Activated T-cell treated with anti-CD3 and anti-CD28 coated beads, Interleukin-2, amount 50 U/mL, for 48 hours (primary cell): ENCODE measurements at regions not wholly inside any gene's neighbourhood (a gene's known extent, or its start where the extent isn't known, plus 50 kb on each side); places are given as distances from the start of the nearest gene placed in this dataset.

Experiments used
- DNase-seq, 2 experiments: peaks; one replicate each; pipeline ENCODE4 v3.0.0-alpha.2; 2020

DNA sequence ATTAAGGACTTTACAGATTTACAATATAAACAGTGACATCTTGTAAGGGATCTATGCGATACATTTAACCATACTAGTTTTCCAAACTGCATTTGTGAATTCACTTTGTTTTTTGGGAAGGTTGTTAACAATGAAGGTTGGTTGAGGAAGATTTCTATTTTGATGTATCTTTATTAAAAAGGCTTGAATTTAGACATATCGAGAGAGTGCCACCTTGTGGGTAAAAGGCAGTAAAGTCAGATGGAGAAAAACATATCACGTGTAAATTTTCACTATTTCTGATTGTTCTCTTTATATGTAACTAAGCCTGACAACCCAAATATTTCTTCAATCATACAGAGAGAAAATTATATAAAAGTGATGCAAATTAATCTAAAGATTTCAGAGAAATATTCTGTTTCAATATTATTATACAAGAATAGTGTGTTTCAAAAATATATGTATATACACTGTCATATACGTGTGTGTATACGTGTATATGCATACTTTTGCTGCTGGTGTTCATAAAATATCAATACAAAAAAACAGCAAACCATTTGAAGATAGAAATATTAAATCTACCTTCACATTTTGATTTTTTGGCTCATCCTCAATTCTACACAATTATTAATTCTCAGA lies 988.6 kb downstream of the SORCS1 start:
- no peak for DNase-seq

- DNase-seq = no peak
Observed at GRCh38 chr10:106173838-106174237, 990.7 kb downstream of the SORCS1 start.

DNA sequence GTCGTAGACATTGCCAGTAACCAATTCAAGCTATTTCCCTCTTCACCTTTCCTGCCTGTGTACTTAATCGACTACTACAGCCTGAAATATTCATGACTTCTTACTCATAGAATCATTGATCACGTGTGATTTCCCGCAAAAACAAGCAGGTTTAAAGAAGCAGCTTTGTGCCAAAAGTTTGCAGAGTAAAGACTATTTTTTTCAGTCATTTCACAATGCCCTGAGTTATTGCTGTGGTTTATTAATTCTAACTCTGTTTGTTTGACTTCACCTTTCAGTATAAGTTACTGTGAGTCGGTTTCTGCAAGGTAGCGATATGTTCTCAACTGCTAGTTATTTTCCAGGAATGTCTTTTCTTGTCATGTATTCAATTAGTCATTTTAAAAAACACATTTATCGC lies 995.3 kb downstream of the SORCS1 start:
- no peak for DNase-seq

- DNase-seq = no peak
Observed at GRCh38 chr10:106167946-106168345, 996.6 kb downstream of the SORCS1 start.

DNA sequence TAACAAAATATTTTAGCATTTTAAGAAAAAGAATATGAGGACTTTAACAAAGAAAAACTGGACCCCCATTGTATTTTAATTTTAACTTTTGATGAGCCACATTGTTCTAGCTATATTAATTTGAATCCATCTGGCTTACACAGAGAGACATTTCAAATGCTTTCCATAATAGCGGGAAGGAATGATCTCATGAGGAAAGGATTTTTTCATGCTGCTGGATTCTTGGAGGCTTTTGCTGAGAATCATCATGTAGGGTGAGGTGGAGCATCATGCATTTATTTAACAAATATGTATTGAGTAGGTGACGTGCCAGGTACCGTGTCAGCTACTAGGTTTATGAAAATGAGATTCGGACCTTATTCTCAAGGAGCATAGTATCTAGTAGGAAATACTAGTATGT lies 1006.3 kb downstream of the SORCS1 start:
- DNase-seq = no peak

DNA sequence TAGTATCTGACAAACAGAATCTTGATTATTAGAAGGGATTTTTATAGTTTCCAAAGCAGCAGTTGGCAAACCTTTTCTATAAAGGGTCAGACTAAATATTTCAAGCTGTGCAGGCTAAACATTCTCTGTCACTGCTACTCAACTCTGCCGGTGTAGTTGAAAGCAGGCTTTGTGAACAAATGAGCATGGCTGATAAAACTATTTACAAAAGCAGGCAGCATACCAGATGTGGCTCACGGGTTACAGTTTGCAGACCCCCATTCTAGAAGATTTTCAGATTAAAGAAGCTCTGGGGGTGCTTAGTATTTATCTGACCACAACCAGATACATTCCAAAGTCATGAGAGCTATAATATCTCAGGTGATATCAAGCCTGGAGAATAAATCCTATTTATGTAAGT lies 1017.5 kb downstream of the SORCS1 start:
- DNase-seq = no peak

DNA sequence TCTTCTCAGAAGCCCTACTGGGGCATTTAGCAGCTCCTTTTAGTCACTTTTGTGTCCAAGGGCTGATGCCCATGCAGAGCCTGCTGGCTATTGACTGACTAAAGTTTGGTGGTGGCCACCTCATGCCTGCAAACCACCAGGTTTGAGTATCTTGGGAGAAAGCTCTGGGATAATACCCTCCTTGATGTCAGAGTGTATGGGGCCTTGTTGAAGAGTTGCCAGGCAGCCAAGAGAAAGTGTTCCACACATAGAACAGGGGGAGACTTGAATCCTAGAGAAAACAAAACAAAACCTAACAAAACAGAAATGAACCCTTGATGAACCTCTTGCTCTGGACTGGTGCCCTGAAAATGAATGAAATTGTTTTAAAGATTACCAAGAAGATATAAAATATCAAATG lies 1024.6 kb downstream of the SORCS1 start:
- DNase-seq = no peak

DNA sequence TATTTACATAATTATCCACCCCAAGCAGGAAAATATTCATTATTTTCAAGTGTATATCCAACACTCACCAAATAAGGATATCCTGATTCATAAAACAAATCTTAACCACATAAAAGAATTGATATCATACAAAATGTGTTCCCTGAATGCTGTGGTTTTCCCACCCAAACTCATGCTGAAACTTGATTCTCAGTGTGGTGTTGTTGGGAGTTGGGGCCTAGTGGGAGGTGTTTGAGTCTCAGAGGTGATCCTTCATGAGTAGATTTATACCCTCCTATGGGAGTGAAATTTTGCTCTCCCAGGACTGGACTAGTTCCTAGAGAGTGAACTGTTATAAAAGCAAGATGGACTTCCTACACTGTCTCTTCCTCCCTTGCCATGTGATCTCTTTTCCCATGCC lies 1028.3 kb downstream of the SORCS1 start:
- DNase-seq = no peak

DNA sequence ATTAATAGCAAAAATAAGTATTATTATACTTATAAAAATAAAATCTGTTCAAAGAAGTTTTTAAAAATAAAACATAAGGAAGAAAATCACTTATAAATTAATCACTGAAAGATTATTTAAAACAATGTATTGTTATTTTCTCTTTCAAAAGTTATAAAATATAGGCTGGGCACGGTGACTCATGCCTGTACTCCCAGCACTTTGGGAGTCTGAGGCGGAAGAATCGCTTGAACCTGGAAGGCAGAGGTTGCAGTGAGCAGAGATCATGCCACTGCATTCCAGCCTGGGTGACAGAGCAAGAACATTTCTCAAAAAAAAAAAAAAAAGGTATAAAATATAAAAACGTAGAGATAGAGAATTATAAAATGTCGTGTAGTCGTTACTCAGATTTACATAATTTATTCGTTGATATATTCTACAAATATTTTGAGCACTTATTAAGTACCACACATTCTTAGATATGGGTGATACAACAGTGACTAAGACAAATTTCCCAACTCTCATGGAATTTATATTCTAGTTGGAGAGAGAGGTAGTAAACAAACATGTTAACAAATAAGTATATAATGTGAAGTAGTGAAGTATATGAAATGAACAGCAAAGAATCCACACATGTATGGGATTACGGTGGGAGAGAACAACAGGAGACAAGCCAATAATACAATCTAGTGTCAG lies 1030.0 kb downstream of the SORCS1 start:
- DNase-seq = no peak

- no peak for DNase-seq
Observed at GRCh38 chr10:106133451-106133850, 1031.1 kb downstream of the SORCS1 start.

DNA sequence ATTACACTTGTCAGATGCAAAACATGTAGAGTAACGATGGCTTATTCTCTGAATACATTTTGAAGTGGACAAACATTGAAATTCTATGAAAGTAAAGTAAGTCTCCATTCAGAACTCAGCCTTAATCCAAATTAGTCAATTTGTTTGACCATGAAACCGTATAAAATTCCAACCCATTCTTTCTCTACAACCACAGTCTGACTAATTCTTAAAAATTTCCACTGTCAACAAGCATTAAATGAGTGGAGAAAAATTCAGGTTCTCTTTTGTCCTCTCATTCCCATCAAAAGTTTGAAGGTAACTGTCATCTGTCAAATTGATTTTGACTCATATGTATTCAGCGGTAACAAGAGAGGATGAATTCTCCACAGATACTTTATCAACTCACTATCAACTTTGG lies 1031.5 kb downstream of the SORCS1 start:
- no peak for DNase-seq

DNA sequence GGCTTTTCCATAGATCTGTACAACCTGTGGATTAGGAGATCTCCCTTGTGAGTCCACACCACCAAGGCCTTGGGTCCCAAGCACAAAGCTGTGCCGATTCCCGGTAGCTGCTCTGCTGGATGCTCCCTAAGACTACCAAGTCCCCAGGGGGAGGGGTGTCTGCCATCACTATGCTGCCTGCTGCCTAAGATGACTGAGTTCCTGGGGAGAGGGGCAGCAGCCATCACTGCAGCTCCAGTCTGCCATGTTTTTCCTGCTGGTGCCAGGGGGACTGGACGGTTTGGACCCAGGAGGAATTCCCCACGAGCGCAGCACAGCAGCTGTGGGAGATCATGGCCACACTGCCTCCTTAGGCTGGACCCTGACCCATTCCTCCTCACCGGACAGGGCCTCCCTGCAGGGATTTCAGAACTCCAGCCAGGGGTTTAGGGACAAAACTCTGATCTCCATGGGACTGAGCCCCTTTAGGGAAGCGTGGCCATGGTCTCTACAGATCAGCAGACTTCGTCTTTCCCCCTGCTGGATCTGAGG lies 1049.8 kb downstream of the SORCS1 start:
- DNase-seq = no peak

GRCh38 chr10:106111246-106111645 lies 1053.3 kb downstream of the SORCS1 start:
- DNase-seq = no peak

GRCh38 chr10:106107706-106108105 lies 1056.8 kb downstream of the SORCS1 start:
- no peak for DNase-seq

- DNase-seq = no peak
Observed at GRCh38 chr10:106106114-106106513, 1058.4 kb downstream of the SORCS1 start.

DNA sequence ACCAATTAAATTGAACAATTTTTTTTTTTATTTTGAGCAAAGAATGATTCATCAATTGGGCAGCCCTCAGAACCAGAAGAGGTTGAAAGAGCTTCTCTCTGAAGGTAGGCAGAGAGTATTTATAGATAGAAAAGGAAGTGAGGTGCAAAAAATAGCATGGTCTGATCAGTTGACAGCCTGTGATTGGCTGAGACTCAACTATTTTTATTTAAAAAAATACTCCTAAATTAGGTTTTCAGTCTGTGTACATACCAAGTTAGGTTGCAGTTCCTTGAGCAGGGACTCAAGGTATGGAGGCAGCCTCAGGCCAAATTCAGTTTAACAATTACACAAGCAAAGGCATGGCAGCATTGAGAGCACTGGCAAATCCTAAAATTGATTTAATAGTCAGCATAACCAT lies 1074.7 kb downstream of the SORCS1 start:
- DNase-seq = no peak

DNA sequence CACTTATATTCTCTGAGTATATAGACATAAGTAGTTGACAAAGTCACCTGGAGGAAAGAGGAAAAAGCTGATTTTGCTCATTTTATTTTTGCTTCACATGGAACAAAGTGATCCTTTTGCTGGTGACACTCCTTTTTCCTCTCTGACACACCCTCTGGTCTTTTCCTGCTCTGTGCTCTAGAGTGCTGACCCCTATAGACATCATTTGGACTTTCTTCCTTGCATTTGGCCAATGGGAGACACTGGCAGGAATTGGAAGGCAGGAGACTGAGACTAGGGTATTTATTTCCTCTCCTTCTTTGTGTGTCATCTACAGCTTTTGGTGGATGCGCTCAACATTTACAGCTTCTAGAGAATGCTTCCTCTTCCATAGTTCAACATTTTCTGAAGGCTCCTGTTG lies 1078.1 kb downstream of the SORCS1 start:
- DNase-seq = no peak

- DNase-seq = no peak
Observed at GRCh38 chr10:106083572-106083971, 1080.9 kb downstream of the SORCS1 start.

DNA sequence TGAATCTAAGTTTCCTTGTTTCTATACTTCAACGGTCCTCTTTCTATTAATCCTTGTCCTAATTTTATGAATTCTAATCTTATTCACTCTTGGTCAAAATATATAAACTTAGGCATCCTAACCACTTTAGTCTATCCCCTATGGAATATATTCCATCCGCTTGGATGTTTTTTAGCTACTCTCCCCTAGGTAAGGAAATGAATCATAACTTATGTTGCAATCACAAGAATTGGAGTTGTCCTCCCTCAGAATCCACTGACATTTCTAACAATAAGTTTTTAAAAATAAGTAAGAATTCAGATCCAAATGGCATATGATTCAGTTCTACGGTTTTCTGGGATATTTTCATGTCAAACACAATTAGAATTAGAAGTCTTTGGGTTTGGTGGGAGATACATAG lies 1081.6 kb downstream of the SORCS1 start:
- DNase-seq = no peak

- no peak for DNase-seq
Observed at GRCh38 chr10:106078895-106079576, 1085.5 kb downstream of the SORCS1 start.

DNA sequence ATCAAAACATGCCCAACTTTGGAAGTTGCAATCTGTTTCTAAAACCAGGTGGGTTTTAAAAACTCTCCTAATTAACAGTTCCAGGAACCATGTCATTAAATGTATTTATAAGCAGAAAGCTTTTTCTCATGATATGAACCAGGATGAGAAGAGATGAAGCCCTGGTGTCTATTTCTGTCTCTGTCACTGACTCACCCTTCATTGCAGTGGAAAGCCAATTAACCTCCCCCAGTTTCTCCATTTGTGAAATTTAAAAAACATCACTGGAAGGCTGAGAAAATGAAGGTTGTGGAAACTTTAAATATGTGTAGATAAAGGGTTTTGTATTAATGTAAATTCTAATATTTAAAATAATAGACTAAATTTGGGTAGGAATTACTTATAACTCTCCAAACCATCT lies 1088.0 kb downstream of the SORCS1 start:
- DNase-seq = no peak

GRCh38 chr10:106053061-106053460 lies 1111.4 kb downstream of the SORCS1 start:
- DNase-seq = no peak

GRCh38 chr10:106044503-106044902 lies 1120.0 kb downstream of the SORCS1 start:
- no peak for DNase-seq

GRCh38 chr10:106043863-106044262 lies 1120.6 kb downstream of the SORCS1 start:
- DNase-seq = no peak
